A673 (cell line): ENCODE measurements at regions not wholly inside any gene's neighbourhood (a gene's known extent, or its start where the extent isn't known, plus 50 kb on each side); places are given as distances from the start of the nearest gene placed in this dataset.

ENCODE experiments used
- BruUV-seq: library from RNA; stranded (reverse); fragments of 400-500 nt; replicated peaks from 2 replicates; lab custom pipeline; 2021; lab: Mats Ljungman, UMichigan
- CTCF ChIA-PET: fragments of 300-600 bp; sonication (Branson Sonifier 250); formaldehyde crosslinking; loops from one replicate; lab custom pipeline; 2022; ENCODE audit warnings: antibody characterized with exemption; lab: Charles Lee
- POLR2A ChIA-PET: fragments of 300-600 bp; sonication (Branson Sonifier 250); formaldehyde crosslinking; loops from one replicate; lab custom pipeline; 2022; ENCODE audit warnings: antibody characterized with exemption; ENCODE audit not compliant: low non-redundant PET; lab: Charles Lee
- DNase-seq: peaks from one replicate; pipeline ENCODE4 v3.0.0-alpha.2; 2015; ENCODE audit warnings: low spot score
- H3K27ac ChIP-seq: fragments of 200-600 bp; sonication (generic); 2 replicates; pipeline ENCODE4 v1.5.1; 2016; ENCODE audit warnings: mixed run types, low read depth, mild to moderate bottlenecking, mixed read lengths, antibody characterized with exemption, low read length; ENCODE audit not compliant: poor library complexity, severe bottlenecking
- H3K27me3 ChIP-seq: fragments of 200-600 bp; sonication (generic); replicated peaks from 2 replicates; pipeline ENCODE4 v1.6.1; 2017; ENCODE audit warnings: mixed run types, low read depth, mild to moderate bottlenecking, mixed read lengths, antibody characterized with exemption, low read length; ENCODE audit not compliant: insufficient read depth, poor library complexity
- H3K36me3 ChIP-seq: fragments of 200-600 bp; sonication (generic); 2 replicates; pipeline ENCODE4 v1.6.1; 2016; ENCODE audit warnings: mixed run types, mild to moderate bottlenecking, mixed read lengths, antibody characterized with exemption, low read length; ENCODE audit not compliant: insufficient read depth, poor library complexity, severe bottlenecking
- H3K4me1 ChIP-seq: fragments of 200-600 bp; sonication (generic); 2 replicates; pipeline ENCODE4 v1.6.1; 2017; ENCODE audit warnings: mixed run types, mild to moderate bottlenecking, mixed read lengths, antibody characterized with exemption, low read length; ENCODE audit not compliant: insufficient read depth, poor library complexity, severe bottlenecking
- H3K4me3 ChIP-seq: fragments of 200-600 bp; sonication (generic); 2 replicates; pipeline ENCODE4 v1.5.1; 2016; ENCODE audit warnings: low read depth, mixed run types, mild to moderate bottlenecking, mixed read lengths, low read length; ENCODE audit not compliant: poor library complexity, severe bottlenecking
- H3K9me3 ChIP-seq: fragments of 200-600 bp; sonication (generic); 2 replicates; pipeline ENCODE4 v1.6.1; 2016; ENCODE audit warnings: mixed run types, low read depth, mild to moderate bottlenecking, mixed read lengths, antibody characterized with exemption, low read length; ENCODE audit not compliant: poor library complexity, severe bottlenecking
- CTCF ChIP-seq: fragments of 300-800, 200-600 bp; sonication (generic); conservative IDR thresholded peaks from 2 replicates; pipeline ENCODE4 v1.5.1; 2017; ENCODE audit warnings: low read depth, mild to moderate bottlenecking, antibody characterized with exemption, low read length, moderate library complexity, mixed read lengths
- EZH2 ChIP-seq: fragments of 200-600 bp; sonication (generic); IDR thresholded peaks from 2 replicates; pipeline ENCODE4 v1.6.1; 2017; ENCODE audit warnings: borderline replicate concordance, low read depth, mild to moderate bottlenecking, mixed read lengths, antibody characterized with exemption, low read length; ENCODE audit not compliant: poor library complexity, severe bottlenecking
- intact Hi-C: fragments of 100-400 bp; cut with micrococcal nuclease; formaldehyde crosslinking; loops from one replicate; pipeline ENCODE4 v1.10.0; 2022; ENCODE audit not compliant: unreplicated experiment

- Histone ChIP-seq H3K9me3 (no peaks in the 10 kb centered on the region), H3K4me1 (no peaks in the 10 kb centered on the region), H3K27ac (no peak overlapping the region), H3K36me3 (no peaks in the 10 kb centered on the region), H3K4me3 (no peak overlapping the region), H3K27me3 (no peaks in the 10 kb centered on the region)
- intact Hi-C loops, result no loop called here
- ChIA-PET CTCF (no interaction called here), POLR2A (no interaction called here)
- TF ChIP-seq EZH2, result no peak
- TF ChIP-seq CTCF, result no peak
- BruUV-seq, result no TSS peak
- DNase-seq, result no peak
Observed at GRCh38 chr17:20784100-20784665, 204.7 kb downstream of the CDRT15L2 start.

- ChIA-PET CTCF (no interaction called here), POLR2A (no interaction called here)
- Histone ChIP-seq H3K36me3 (no peaks in the 10 kb centered on the region), H3K27ac (no peak overlapping the region), H3K27me3 (no peaks in the 10 kb centered on the region), H3K4me1 (no peaks in the 10 kb centered on the region), H3K9me3 (no peaks in the 10 kb centered on the region), H3K4me3 (no peak overlapping the region)
- no peak for TF ChIP-seq EZH2
- no peak for TF ChIP-seq CTCF
- intact Hi-C loops, result no loop called here
- no TSS peak for BruUV-seq
- no peak for DNase-seq
Observed at GRCh38 chr17:20787281-20787680, 207.8 kb downstream of the CDRT15L2 start.

- Histone ChIP-seq H3K9me3 (no peaks in the 10 kb centered on the region), H3K27me3 (no peaks in the 10 kb centered on the region), H3K4me1 (no peaks in the 10 kb centered on the region), H3K27ac (no peak overlapping the region), H3K4me3 (no peak overlapping the region), H3K36me3 (no peaks in the 10 kb centered on the region)
- no TSS peak for BruUV-seq
- ChIA-PET CTCF (no interaction called here), POLR2A (no interaction called here)
- DNase-seq, result no peak
- no peak for TF ChIP-seq EZH2
- TF ChIP-seq CTCF, result no peak
- intact Hi-C loops, result no loop called here
Observed at GRCh38 chr17:20791626-20792025, 212.1 kb downstream of the CDRT15L2 start.
